GM12878 (cell line): ENCODE measurements at regions not wholly inside any gene's neighbourhood (a gene's known extent, or its start where the extent isn't known, plus 50 kb on each side); places are given as distances from the start of the nearest gene placed in this dataset.

Experiments used
- ATAC-seq: fragments of 200-7000 bp; cut with Tn5 transposase; 3 replicates; pipeline ENCODE4 v1.9.1; 2020; ENCODE audit warnings: mild to moderate bottlenecking, moderate library complexity
- BruUV-seq: library from RNA; stranded (reverse); fragments of 400-500 nt; replicated peaks from 2 replicates; lab custom pipeline; 2021; lab: Mats Ljungman, UMichigan
- CTCF ChIA-PET: fragments of 300-600 bp; sonication (Branson Sonifier 250); formaldehyde crosslinking; extraction: SDS; loops from one replicate; lab custom pipeline; 2021; ENCODE audit warnings: inconsistent platforms; lab: Yijun Ruan, JAX
- POLR2A ChIA-PET: fragments of 350-600 bp; formaldehyde crosslinking; extraction: SDS; loops from one replicate; lab custom pipeline; 2021; ENCODE audit warnings: inconsistent platforms; lab: Charles Lee
- RAD21 ChIA-PET: fragments of 300-600 bp; sonication (Branson Sonifier 250); formaldehyde crosslinking; loops from one replicate; lab custom pipeline; 2023; ENCODE audit warnings: antibody characterized with exemption; ENCODE audit not compliant: unreplicated experiment; lab: Charles Lee
- SMC1A ChIA-PET: fragments of 300-600 bp; sonication (Branson Sonifier 250); formaldehyde crosslinking; loops from one replicate; lab custom pipeline; 2023; ENCODE audit not compliant: unreplicated experiment, uncharacterized antibody; lab: Charles Lee
- DNase-seq: peaks from one replicate; pipeline ENCODE4 v3.0.0-alpha.2; 2011; ENCODE audit warnings: low read depth, low spot score
- FAIRE-seq: peaks from 3 replicates; lab custom pipeline; 2011; peaks lifted over from hg19 to GRCh38; lab: Jason Lieb, UNC
- H2AFZ ChIP-seq: 2 replicates; pipeline ENCODE4 v1.6.0; 2011; ENCODE audit warnings: low read depth, low read length, control low read depth; ENCODE audit not compliant: control insufficient read depth
- H3K27ac ChIP-seq: 2 replicates; pipeline ENCODE4 v1.5.1; 2011; ENCODE audit warnings: control low read depth; ENCODE audit not compliant: control insufficient read depth, insufficient read depth
- H3K27me3 ChIP-seq, 2 experiments: replicated peaks in 1 of 2; 2 replicates each; pipeline versions ENCODE4 v1.6.0 to v1.6.1; 2011; ENCODE audit warnings: low read length in 1 of 2; ENCODE audit not compliant: control insufficient read depth in 2 of 2, insufficient read depth in 2 of 2
- H3K36me3 ChIP-seq, 2 experiments: 2 replicates each; pipeline ENCODE4 v1.5.1; 2011; ENCODE audit warnings: low read length in 1 of 2; ENCODE audit not compliant: control insufficient read depth in 2 of 2, insufficient read depth in 2 of 2
- H3K4me1 ChIP-seq: 2 replicates; pipeline ENCODE4 v1.6.1; 2011; ENCODE audit warnings: mild to moderate bottlenecking, low read length, moderate library complexity, mixed read lengths; ENCODE audit not compliant: control insufficient read depth, insufficient read depth
- H3K4me2 ChIP-seq: 2 replicates; pipeline ENCODE4 v1.6.0; 2011; ENCODE audit warnings: control low read depth; ENCODE audit not compliant: control insufficient read depth, insufficient read depth
- H3K4me3 ChIP-seq: fragments of 200-600 bp; sonication (generic); 2 replicates; pipeline ENCODE4 v1.5.1; 2016
- H3K79me2 ChIP-seq: 2 replicates; pipeline ENCODE4 v1.6.0; 2011; ENCODE audit warnings: low read length; ENCODE audit not compliant: control insufficient read depth, insufficient read depth
- H3K9ac ChIP-seq: 2 replicates; pipeline ENCODE4 v1.8.0; 2011; ENCODE audit warnings: low read length, control low read depth, mixed read lengths; ENCODE audit not compliant: control insufficient read depth, insufficient read depth
- H3K9me3 ChIP-seq: replicated peaks from 3 replicates; pipeline ENCODE4 v1.5.1; 2011; ENCODE audit warnings: mild to moderate bottlenecking, low read length; ENCODE audit not compliant: control insufficient read depth, insufficient read depth
- H4K20me1 ChIP-seq: 2 replicates; pipeline ENCODE4 v1.6.0; 2011; ENCODE audit not compliant: control insufficient read depth, insufficient read depth
- CREM ChIP-seq: IDR thresholded peaks from 2 replicates; pipeline ENCODE4 v1.6.1; 2014; ENCODE audit warnings: antibody characterized with exemption, low read depth
- MEF2A ChIP-seq: IDR thresholded peaks from 2 replicates; pipeline ENCODE4 v1.6.1; 2011; ENCODE audit warnings: low read depth, mild to moderate bottlenecking, low read length, moderate library complexity; ENCODE audit not compliant: insufficient read depth
- PKNOX1 ChIP-seq: fragments of 450-650 bp; IDR thresholded peaks from 2 replicates; pipeline ENCODE4 v1.6.1; 2016; ENCODE audit warnings: mild to moderate bottlenecking
- RFX5 ChIP-seq: IDR thresholded peaks from 2 replicates; pipeline ENCODE4 v1.6.1; 2011; ENCODE audit warnings: low read depth, low read length, improper control_type of control experiment
- SKIL ChIP-seq: fragments of 450-650 bp; IDR thresholded peaks from 2 replicates; pipeline ENCODE4 v1.6.1; 2017; ENCODE audit warnings: mild to moderate bottlenecking, low read depth, inconsistent platforms; ENCODE audit not compliant: poor library complexity, severe bottlenecking
- YY1 ChIP-seq: IDR thresholded peaks from 2 replicates; pipeline ENCODE4 v1.6.1; 2011; ENCODE audit warnings: low read depth, mild to moderate bottlenecking, low read length
- ZNF384 ChIP-seq: IDR thresholded peaks from 2 replicates; pipeline ENCODE4 v1.6.1; 2012; ENCODE audit warnings: low read depth, mild to moderate bottlenecking, low read length, improper control_type of control experiment, borderline replicate concordance
- ZSCAN29 ChIP-seq: fragments of 450-650 bp; IDR thresholded peaks from 2 replicates; pipeline ENCODE4 v1.6.1; 2017; ENCODE audit warnings: mild to moderate bottlenecking, moderate library complexity
- WGBS: methylation state at CpG from one replicate; pipeline ENCODE4 v1.1.6; 2016; ENCODE audit warnings: low lambda C conversion rate; ENCODE audit not compliant: insufficient replicate concordance, insufficient coverage; ENCODE audit errors: missing lambda C conversion rate; 5-methylcytosine and 5-hydroxymethylcytosine counted together
- in situ Hi-C: fragments of 300-500 bp; cut with MboI; formaldehyde crosslinking; loops from 9 replicates; pipeline ENCODE4 v1.14.3; 2018; ENCODE audit warnings: mixed read lengths
- intact Hi-C: fragments of 100-400 bp; cut with micrococcal nuclease; formaldehyde crosslinking; loops from one replicate; pipeline ENCODE4 v1.14.2; 2022; ENCODE audit not compliant: unreplicated experiment

- Histone ChIP-seq H3K79me2 (no peaks in the 10 kb centered on the region), H3K9ac (no peak overlapping the region), H3K4me3 (no peak overlapping the region), H3K27me3 (no peaks in the 10 kb centered on the region), H3K36me3 (no peaks in the 10 kb centered on the region), H4K20me1 (no peaks in the 10 kb centered on the region), H3K4me1 (no peaks in the 10 kb centered on the region), H3K4me2 (no peak overlapping the region)
- in situ Hi-C loops (no loop called here), intact Hi-C loops (no loop called here)
- FAIRE-seq (no peak), ATAC-seq (no peak)
- no TSS peak for BruUV-seq
- WGBS, result 71% methylated on average over 49 of the region's 50 CpGs
- POLR2A ChIA-PET, result no interaction called here
- TF ChIP-seq MEF2A, result no peak
- no peak for TF ChIP-seq ZNF384
- no peak for TF ChIP-seq ZSCAN29
- no peak for TF ChIP-seq YY1
- TF ChIP-seq RFX5, result no peak
- no peak for TF ChIP-seq CREM
- TF ChIP-seq PKNOX1, result no peak
- no peak for TF ChIP-seq SKIL
- TF ChIP-seq, all 136 proteins: peak for 0
- SMC1A ChIA-PET, result interaction anchor here (1.1 kb wide), 1 partner anchor 11 kb away, joined by 4 read pairs; no protein-coding TSS in a partner anchor
- DNase-seq, result no peak
- CTCF ChIA-PET, result no interaction called here
- RAD21 ChIA-PET, result no interaction called here
- H3K27ac ChIP-seq, result no peak overlapping the region
- H3K9me3 ChIP-seq, result no peaks in the 10 kb centered on the region; the same call in 2 of the 3 replicates
- H2AFZ ChIP-seq, result no peak overlapping the region
Observed at GRCh38 chr6:164337024-164337924, 922.8 kb downstream of the QKI start.
